D341Med (cell line): ENCODE measurements at regions not wholly inside any gene's neighbourhood (a gene's known extent, or its start where the extent isn't known, plus 50 kb on each side); places are given as distances from the start of the nearest gene placed in this dataset.

ENCODE experiments used
- DNase-seq: peaks from one replicate; pipeline ENCODE4 v3.0.0; 2012; ENCODE audit warnings: low spot score

DNA sequence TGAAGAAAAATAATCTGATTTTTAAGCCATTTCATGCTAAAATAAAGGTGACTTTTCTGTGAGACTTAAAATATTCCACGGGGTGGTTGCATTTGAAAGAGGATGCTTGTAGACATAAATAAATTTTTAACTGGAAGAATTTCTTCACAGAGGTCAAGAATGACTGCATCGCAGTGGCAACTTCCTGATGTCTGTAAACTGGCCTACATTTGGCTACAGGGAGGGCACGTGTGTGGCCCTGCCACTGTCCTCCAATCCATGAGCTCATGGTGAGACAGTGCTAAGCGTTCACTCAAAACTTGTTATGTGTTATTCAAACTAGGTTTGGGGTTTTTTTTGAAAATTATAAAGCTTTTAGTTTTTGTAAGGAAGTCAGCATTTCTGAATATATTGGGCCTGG, 1089.3 kb downstream of the EFNB2 start:
- DNase-seq = no peak

DNA sequence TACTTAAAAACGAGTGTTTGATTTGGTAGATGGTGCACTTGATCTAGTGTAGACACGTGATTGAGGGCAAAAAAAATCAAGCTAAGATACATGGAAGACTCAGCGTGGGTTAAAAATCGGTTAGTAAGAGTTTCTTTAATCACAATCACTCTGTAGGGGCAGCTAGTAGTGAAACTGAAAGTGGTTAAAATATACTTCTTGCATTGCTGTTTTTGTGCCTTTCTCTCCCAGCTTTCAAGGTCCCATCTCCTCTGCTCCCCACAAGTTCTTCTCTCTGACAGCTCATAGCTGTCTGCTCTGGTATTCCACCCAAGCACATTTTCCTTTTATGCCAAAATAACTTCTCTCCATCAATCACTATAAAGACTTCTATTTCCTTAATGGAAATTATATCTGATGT, 1089.7 kb downstream of the EFNB2 start:
- no peak for DNase-seq

DNA sequence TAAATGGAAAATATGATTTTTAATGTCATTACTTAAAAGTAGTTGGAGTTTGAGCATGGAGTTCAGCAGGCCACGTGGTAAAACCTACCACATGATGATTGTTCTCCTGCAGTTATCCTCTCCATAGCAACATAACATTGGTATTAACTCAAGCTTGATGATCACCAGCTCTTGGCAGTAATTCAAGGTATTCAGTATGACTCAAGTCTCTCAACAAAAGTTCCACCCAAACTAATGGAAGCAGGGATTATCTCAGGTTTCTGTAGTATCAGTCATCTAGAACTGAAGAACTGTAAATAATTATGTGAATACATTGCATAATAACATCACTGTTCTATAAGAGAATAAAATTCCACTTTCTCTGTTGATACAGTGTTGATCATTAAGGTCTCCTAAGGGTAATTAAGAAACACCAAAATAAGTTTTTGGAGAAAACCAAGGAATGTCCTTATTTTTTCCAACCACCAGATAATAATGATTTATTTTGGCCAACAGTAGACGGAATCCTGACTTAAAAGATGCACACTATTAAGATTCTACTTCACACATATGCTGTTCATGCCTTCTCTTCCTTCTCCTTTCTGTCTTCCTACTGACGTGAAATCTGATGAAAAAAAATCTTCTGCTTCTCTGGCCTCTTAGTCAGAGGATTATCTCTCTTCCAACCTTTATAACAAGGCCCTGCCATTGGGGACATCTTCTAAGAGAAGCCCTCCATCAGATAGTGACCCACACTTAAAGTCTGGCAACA, 1092.3 kb downstream of the EFNB2 start:
- DNase-seq = no peak

DNA sequence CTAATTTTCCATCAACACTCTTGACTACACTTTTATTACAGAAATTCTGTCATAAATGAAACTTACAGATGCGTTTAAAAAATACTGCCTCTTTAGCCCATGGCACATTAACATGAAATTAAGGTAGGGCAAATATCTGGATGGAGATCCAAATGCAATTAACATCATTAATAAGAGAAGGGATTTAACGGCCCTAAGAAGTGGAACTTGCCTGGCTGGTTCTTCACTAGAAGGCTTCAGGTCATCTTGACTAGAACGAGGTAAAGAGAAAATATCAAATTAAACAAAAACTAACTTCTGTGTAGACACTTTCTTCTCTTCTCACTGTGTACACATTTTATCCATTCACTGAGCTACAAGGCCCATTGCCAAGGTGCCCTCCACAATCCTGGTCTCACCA, 1093.4 kb downstream of the EFNB2 start:
- DNase-seq = no peak

DNA sequence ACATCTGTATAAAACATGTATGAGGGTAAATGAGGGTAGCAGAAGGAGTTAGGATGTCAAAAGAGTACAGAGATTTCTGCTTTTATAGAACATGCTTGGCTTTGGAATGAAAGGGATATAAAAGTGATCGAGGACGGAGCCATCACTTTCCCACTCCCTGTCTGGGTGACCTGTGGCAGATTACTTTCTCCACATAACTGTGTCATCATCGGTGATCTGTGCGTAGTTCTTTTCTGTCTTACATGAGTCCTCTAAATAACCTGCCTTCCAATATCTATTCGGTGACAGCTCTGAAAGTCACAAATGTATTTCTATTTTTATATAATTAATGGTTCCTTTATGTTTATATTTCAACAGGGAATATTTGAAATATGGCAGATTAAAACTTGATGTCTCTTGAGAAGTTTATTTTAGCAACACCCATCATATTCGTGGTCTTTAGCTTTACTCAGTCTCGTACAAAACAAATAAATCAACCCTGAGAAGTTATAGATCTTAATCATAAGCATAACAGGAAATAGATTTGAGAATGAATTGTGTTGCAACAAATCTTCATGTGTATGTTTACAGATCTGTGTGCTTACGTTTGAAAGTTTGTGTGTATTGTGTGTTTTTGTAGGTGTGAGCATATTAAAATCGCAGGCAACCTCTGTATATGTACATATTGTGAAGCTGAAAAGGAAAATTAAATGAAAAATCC, 1094.3 kb downstream of the EFNB2 start:
- no peak for DNase-seq

DNA sequence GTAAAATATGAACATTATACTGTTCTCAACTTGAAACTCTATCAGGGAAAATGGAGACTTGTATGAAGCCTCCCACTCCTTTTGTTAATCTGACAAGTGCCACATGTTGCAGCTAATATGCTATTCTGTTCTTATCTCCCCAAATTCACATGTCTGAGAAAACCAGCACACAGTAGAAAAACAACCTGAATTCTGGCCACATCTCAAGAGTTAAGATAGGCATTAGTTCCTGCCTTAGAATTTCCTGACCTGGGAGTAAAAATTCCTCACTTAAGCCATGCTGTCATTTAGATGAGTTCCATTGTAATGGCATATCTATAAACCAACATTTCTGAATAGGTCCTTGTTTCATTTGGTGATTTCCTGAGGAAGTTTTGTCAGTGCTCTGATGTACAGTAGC, 1098.5 kb downstream of the EFNB2 start:
- no peak for DNase-seq

DNA sequence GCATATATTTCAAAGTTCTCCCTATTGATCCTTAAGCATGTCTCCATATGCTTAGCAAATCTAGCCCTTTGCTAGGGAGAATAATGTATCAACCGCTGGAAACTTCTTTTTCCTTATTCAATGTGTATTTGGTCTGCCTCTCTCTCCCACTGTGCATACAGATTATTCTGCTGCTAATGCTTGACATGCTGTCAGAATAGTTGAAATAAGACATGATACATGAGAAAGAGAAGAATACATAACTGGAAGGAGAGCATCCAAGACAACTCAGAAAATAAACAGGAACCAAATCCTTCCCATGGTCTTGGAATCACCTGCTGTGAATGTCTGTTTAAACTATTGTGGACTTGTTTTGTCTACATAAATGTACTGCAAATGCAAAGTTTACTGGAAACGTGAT, 1103.0 kb downstream of the EFNB2 start:
- DNase-seq = no peak

DNA sequence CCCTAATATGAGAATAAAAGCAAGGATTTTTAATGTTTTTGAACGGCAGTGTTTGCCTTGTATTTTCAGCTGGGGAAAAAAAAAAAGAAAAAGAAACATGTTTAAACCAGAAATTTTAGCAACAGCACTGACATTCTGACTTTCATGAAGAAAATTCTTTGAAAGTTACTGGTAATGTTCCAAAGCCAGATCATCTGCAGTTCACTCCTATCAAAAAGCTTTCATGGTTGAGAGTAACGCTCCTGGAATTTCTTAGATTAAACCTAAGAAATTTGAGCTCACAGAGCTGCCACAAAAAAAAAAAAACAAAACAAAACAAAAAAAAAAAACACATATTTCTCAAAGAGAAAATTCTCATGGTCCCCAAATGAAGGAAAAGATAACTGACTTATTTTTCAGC, 1106.7 kb downstream of the EFNB2 start:
- no peak for DNase-seq

DNA sequence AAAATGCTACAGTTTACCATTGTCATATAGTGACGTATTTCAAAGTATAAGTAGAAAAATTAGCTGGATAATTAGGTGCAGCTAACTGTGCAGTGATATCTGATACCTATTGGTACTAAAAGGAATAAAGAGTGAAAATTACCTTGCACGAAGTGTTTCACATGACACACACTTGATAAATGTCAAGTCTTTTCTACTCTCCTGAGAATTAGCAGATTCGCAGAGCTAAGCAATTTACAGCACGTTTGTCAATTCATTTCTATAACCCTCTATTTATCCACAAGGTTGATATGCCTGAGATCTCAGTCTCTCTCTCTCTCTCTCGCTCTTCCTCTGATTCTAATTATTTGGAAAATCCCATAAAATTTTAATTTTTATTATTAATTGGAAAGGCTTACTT, 1109.0 kb downstream of the EFNB2 start:
- no peak for DNase-seq

DNA sequence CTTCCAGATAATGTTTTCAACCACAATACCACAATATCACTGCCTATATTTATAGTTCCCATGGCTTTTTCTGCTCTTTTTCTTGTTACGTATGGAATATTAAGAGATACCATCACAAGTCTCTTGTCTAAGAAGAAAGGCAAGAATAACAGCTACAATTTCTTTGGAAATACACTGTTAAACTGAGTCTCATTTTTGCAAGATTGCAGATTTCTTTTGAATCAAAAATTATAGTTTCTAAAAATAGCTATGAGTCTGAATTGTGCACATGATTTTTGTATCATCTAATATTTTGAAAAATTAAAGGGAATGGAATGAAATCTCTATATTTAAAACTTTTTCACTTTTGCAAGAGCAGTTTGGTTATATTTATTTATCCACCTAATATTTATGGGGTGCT, 1120.8 kb downstream of the EFNB2 start:
- no peak for DNase-seq

DNA sequence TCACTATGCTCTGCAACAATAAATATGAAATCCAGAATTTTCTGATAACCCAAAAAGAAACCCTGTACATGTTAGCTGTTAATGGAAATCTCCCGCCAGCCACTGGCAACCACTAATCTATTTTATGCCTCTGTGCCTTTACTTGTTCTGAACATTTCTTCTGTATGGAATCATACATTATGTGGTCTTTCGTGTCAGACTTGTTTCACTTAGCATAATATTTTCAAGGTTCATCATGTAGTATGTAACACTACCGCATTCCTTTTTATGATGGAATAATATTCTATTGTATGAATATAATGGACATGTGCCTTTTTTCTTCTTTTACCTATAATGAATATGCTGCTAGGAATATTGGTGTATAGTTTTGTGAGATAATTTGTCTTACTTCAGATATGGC, 1123.3 kb downstream of the EFNB2 start:
- DNase-seq = no peak

DNA sequence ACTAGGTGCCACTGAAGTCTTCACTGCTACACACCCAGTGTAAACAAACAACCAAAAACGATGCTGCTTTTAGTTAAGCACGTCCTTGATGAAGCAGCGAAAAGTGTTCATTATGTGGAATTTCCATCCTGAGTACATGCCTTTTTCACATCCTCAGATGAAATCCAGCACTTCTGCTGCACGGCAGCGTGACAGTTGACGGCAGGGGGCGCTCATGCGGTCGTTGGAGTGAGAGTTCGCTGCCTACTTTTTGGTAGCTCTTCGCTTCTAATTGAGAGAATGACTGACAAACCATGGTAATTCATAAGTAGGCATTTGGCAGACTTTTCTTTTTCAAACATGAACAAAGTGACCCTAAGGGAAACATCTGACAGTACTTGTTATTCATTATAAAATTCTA, 1124.9 kb downstream of the EFNB2 start:
- DNase-seq = peak; percentile 72

DNA sequence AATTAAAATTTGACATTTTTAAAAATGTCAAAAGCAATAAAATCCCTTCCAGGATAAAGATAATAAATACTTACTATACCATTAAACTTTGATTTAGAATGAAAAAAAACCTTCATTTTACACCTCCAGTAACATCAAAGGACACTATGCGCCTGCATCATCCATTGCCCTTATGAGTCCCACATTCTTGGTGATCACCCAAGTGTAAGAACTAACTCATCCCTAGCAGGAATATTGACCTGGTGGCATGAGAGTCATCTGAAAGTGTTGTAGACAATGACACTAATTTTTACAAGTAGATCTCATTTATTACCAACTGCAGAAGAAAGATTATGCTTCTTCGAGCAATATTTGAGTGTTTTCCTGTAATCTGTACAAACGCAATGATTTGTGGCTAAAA, 1128.9 kb downstream of the EFNB2 start:
- DNase-seq = no peak

DNA sequence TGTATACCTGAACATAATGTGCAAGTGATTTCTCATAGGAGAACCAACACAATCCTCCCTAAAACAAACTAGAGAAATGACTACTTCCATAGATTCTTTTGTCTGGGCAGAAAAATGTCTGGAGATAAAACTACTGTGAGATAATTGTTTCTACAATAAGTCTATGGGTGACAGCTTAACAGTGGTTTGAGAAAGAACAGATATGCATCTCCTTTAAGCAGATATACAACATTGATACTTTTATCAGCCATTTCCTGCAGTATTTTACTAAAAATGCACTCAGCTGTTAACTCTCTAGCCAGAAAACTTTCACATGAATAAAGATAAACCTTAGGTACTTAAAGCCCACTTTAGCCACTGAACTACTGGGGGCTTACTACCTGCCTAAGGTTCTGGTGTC, 1132.4 kb downstream of the EFNB2 start:
- no peak for DNase-seq

DNA sequence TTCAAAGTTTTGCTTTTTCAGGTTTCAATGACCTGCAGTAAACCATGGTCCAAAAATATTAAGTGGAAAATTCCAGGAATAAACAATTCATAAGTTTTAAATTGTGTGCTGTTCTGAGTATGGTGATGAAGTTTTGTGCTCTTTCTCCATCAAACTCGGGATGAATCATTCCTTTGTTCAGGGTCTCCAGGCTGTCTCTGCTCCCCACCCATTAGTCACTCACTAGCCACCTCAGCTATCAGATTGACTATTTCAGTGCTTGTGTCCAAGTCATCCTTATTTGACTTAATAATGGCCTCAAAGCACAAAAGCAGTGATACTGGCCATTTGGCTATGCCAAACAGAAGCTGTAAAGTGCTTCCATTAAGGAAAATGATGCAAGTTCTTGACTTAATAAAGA, 1140.4 kb downstream of the EFNB2 start:
- no peak for DNase-seq

DNA sequence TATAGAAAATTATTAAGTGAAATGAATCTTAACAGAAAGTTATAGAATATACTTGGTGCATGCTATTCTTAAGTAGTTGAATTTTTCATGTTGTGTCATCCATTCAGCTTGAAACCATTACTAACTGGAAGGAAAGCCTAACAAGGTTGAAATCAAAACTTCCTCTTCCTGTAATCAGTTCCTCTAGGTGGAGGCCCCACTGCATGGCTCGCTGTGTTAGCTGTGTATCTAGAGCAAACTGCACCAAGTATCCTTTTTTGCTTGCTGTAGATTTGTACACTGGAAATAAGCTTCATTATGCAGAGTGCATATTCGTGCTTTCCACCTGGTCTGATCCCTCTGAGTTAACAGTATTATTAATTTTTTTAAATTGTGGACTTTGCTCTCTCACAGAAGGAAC, 1146.1 kb downstream of the EFNB2 start:
- no peak for DNase-seq

DNA sequence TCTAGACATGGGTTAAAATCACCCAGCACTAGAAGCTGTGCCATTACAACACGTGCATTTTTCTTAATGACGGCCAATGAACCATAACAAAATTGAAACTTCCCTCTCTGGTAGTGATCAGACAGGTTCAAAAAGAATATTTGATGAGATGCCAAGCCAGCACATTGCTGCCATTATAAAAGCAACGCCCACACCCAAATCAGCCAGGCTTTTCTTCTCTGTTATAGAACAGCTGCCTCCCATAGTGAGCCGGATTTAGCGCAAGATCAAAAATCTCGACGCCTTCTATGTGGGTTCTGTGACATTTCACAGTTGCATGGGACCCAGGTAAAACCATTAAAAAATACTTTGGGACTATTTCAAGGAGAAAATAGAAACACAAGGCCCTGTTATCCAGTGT, 1158.0 kb downstream of the EFNB2 start:
- no peak for DNase-seq

DNA sequence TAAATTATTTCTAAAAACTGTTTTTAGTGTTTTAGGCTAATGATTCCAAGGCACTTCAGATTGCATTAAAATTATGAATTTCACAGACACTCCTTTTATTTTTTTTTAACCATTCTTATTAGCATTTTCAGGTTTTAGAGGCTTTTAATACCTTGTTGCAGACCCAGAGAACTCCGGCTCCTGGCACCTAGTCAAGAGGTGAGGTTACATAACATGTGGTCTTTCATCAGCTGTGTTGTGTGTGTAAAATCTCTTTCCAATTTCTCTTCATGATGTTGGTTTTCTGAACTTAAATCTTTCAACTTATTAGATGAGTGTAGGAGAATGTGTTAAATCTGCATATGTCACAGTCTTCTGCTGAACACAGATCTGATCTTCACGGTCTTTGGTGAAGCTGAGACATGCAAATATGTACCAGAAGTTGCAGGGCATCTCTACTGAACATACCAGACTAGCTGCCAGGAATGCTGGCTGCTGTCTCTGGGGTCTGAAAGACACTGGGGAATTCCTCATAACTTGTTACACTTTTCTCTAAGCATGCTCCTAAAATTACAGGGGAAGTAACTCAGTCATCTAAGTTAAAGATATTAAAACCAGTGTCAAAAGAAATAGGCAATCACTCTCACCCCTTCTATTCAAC, 1165.3 kb downstream of the EFNB2 start:
- no peak for DNase-seq

DNA sequence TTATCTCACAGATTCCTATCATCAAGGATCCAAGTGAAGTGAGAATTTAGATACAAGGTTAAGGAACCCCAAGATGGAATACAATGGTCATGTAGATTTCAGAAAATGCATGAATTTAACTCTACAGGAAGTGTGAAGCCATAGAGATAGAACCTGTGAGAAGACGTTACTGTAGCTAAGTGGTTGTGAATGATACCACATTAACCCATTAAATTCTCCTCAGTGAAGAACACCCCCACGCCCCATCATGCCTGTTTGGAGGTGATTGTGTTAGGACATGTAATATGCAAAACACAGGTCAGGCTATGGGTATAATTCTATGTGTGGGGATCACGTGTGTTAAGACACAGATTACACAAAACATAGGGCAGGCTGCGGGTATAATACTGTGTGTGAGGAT, 1166.7 kb downstream of the EFNB2 start:
- no peak for DNase-seq

DNA sequence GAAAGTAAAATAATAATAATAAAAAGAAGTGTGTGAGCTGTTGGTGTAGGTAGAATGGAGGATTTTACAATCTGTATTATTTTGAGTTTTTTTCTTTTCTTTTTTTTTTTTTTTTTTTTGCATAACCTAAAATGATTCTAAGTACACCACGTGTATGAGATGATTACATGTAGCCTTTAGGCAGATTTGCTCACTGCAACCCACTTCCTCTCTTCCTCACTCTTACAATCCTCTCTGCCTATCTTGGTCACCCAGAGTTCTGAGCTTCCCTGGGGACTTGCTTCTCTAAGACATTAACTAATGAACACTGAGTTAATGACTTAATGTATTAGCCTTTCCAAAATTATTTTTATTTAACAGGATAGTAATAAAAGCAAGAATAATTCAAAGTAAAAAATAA, 1169.6 kb downstream of the EFNB2 start:
- DNase-seq = no peak

DNA sequence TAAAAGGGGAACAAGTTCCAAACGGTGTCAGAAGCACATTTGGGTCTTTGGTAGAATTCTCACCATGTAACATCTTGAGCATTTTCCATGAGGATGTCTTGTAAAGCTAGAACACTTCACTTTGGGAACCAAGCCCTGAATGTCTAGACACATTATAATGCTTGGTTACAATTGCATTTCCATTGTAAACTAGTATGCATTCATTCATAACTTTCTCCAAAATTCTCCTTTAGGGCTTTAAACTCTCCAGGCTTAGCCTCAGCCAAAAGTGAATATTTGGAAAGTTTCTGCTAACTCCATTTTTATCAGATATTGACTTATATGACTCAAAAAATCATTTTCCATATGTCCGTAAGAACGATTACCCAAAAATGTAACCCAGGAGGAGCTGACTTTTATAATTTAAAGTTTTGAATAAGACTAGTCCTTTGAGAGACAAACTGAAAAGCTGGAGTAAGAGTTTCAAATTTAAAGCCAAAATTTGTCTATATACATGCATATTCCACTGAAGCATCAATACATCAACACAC, 1170.4 kb downstream of the EFNB2 start:
- DNase-seq = no peak

DNA sequence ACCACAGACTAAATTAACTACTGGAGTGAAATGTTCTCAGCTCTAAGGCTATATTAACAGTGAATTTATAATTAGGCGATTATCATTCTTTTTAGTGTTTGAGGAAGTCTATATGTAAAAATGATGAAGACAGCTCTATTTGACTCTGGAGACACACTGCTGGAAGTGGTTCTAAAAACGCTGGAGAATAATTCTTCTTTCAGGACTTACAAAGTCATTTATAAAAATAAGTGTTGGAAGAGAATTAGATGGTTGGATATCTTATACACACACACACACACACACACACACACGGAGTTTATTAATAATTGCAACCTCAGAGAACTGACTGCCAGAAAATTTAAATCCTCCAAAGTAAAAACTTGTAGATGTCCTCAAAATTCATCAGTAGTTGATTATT, 1171.3 kb downstream of the EFNB2 start:
- DNase-seq = no peak
